IMR-90 (cell line): ENCODE measurements at regions not wholly inside any gene's neighbourhood (a gene's known extent, or its start where the extent isn't known, plus 50 kb on each side); places are given as distances from the start of the nearest gene placed in this dataset.

Experiments
- ATAC-seq: fragments of 200-7000 bp; cut with Tn5 transposase; 2 replicates; pipeline ENCODE4 v1.9.1; 2020; ENCODE audit warnings: low read depth, mild to moderate bottlenecking, moderate library complexity
- BruUV-seq: library from RNA; stranded (reverse); fragments of 400-500 nt; replicated peaks from 2 replicates; lab custom pipeline; 2021; lab: Mats Ljungman, UMichigan
- CTCF ChIA-PET: fragments of 300-600 bp; formaldehyde crosslinking; extraction: SDS; loops from one replicate; lab custom pipeline; 2021; ENCODE audit warnings: antibody characterized with exemption; lab: Yijun Ruan, JAX
- POLR2A ChIA-PET: fragments of 300-600 bp; sonication (Branson Sonifier 250); formaldehyde crosslinking; loops from one replicate; lab custom pipeline; 2022; ENCODE audit warnings: antibody characterized with exemption; ENCODE audit not compliant: unreplicated experiment; lab: Charles Lee
- DNase-seq: peaks from one replicate; pipeline ENCODE4 v3.0.0; 2013
- H2AFZ ChIP-seq: replicated peaks from 2 replicates; pipeline ENCODE3; 2013; ENCODE audit warnings: low read length, mild to moderate bottlenecking; ENCODE audit not compliant: poor library complexity
- H2AK5ac ChIP-seq: 2 replicates; pipeline ENCODE4 v1.6.1; 2013; ENCODE audit warnings: low read depth, low read length, inconsistent platforms
- H2AK9ac ChIP-seq: replicated peaks from 2 replicates; pipeline ENCODE3; 2013; ENCODE audit warnings: mild to moderate bottlenecking, low read depth, low read length, moderate library complexity; ENCODE audit not compliant: poor library complexity
- H2BK120ac ChIP-seq: 2 replicates; pipeline ENCODE4 v1.6.1; 2013; ENCODE audit warnings: low read depth, low read length, inconsistent platforms
- H2BK15ac ChIP-seq: 3 replicates; pipeline ENCODE4 v1.6.1; 2013; ENCODE audit warnings: low read depth, low read length, inconsistent platforms
- H2BK20ac ChIP-seq: 2 replicates; pipeline ENCODE4 v1.6.1; 2013; ENCODE audit warnings: low read depth, mild to moderate bottlenecking, inconsistent platforms, low read length, moderate library complexity
- H2BK5ac ChIP-seq: 2 replicates; pipeline ENCODE4 v1.6.1; 2013; ENCODE audit warnings: mild to moderate bottlenecking, low read depth, low read length, inconsistent platforms; ENCODE audit not compliant: poor library complexity, severe bottlenecking
- H3K14ac ChIP-seq: replicated peaks from 2 replicates; pipeline ENCODE4 v1.6.1; 2013; ENCODE audit warnings: low read depth, low read length, inconsistent platforms
- H3K18ac ChIP-seq: 2 replicates; pipeline ENCODE4 v1.6.1; 2013; ENCODE audit warnings: low read depth, low read length, control low read depth
- H3K23ac ChIP-seq: 2 replicates; pipeline ENCODE4 v1.6.1; 2013; ENCODE audit warnings: low read depth, low read length, inconsistent platforms
- H3K27ac ChIP-seq: 2 replicates; pipeline ENCODE4 v1.5.1; 2013; ENCODE audit warnings: mild to moderate bottlenecking, control low read depth, low read length; ENCODE audit not compliant: insufficient read depth
- H3K27me3 ChIP-seq: 2 replicates; pipeline ENCODE4 v1.6.1; 2013; ENCODE audit warnings: low read length; ENCODE audit not compliant: control insufficient read depth, insufficient read depth
- H3K36me3 ChIP-seq: 2 replicates; pipeline ENCODE4 v1.6.1; 2013; ENCODE audit warnings: low read length, mixed read lengths; ENCODE audit not compliant: control insufficient read depth, insufficient read depth
- H3K4ac ChIP-seq: 2 replicates; pipeline ENCODE4 v1.6.1; 2013; ENCODE audit warnings: low read depth, low read length, inconsistent platforms
- H3K4me1 ChIP-seq: 2 replicates; pipeline ENCODE4 v1.6.1; 2013; ENCODE audit warnings: low read length, mixed read lengths; ENCODE audit not compliant: control insufficient read depth, insufficient read depth
- H3K4me2 ChIP-seq: 2 replicates; pipeline ENCODE4 v1.6.1; 2013; ENCODE audit warnings: low read depth, mild to moderate bottlenecking, control low read depth, low read length, moderate library complexity
- H3K4me3 ChIP-seq: 2 replicates; pipeline ENCODE4 v1.5.1; 2013; ENCODE audit warnings: low read depth, mild to moderate bottlenecking, control low read depth, low read length, moderate library complexity; ENCODE audit not compliant: insufficient read depth
- H3K56ac ChIP-seq: 2 replicates; pipeline ENCODE4 v1.6.1; 2013; ENCODE audit warnings: low read length, inconsistent platforms; ENCODE audit not compliant: insufficient read depth; ENCODE audit errors: extremely low read depth
- H3K79me1 ChIP-seq, 2 experiments: 2 replicates each; pipeline ENCODE4 v1.6.1; 2013; ENCODE audit warnings: low read length in 2 of 2, inconsistent platforms in 1 of 2, low read depth in 1 of 2
- H3K9ac ChIP-seq: 2 replicates; pipeline ENCODE4 v1.6.1; 2013; ENCODE audit warnings: low read depth, low read length, control low read depth
- H3K9me1 ChIP-seq: 2 replicates; pipeline ENCODE4 v1.6.1; 2013; ENCODE audit warnings: low read length, inconsistent platforms; ENCODE audit not compliant: insufficient read depth
- H3K9me3 ChIP-seq: 2 replicates; pipeline ENCODE4 v1.6.1; 2013; ENCODE audit warnings: low read length; ENCODE audit not compliant: control insufficient read depth, insufficient read depth
- H4K20me1 ChIP-seq: 2 replicates; pipeline ENCODE4 v1.6.1; 2013; ENCODE audit warnings: low read length, inconsistent platforms; ENCODE audit not compliant: insufficient read depth
- H4K5ac ChIP-seq: 2 replicates; pipeline ENCODE4 v1.6.1; 2013; ENCODE audit warnings: mild to moderate bottlenecking, low read depth, low read length, control low read depth
- H4K8ac ChIP-seq, 2 experiments: 2 replicates each; pipeline ENCODE4 v1.6.1; 2013; ENCODE audit warnings: low read depth in 2 of 2, low read length in 2 of 2, control low read depth in 1 of 2, inconsistent platforms in 1 of 2
- H4K91ac ChIP-seq: 2 replicates; pipeline ENCODE4 v1.6.1; 2013; ENCODE audit warnings: low read depth, low read length, inconsistent platforms; ENCODE audit not compliant: insufficient read depth
- BHLHE40 ChIP-seq: fragments of 150-350 bp; IDR thresholded peaks from 2 replicates; pipeline ENCODE4 v1.6.1; 2016; ENCODE audit warnings: mild to moderate bottlenecking, low read depth, low read length
- CHD1 ChIP-seq: IDR thresholded peaks from 2 replicates; pipeline ENCODE4 v1.6.1; 2012; ENCODE audit warnings: low read depth, low read length, improper control_type of control experiment
- ELK1 ChIP-seq: fragments of 150-350 bp; IDR thresholded peaks from 2 replicates; pipeline ENCODE4 v1.6.1; 2016; ENCODE audit warnings: low read depth, mild to moderate bottlenecking, low read length, moderate library complexity, borderline replicate concordance
- MAFK ChIP-seq: IDR thresholded peaks from 2 replicates; pipeline ENCODE4 v1.6.1; 2012; ENCODE audit warnings: low read depth, low read length, improper control_type of control experiment
- MAZ ChIP-seq: IDR thresholded peaks from 2 replicates; pipeline ENCODE4 v1.6.1; 2012; ENCODE audit warnings: low read depth, mild to moderate bottlenecking, low read length, improper control_type of control experiment, moderate library complexity, borderline replicate concordance
- NFE2L2 ChIP-seq: fragments of 150-350 bp; IDR thresholded peaks from 2 replicates; pipeline ENCODE4 v1.6.1; 2016; ENCODE audit warnings: low read depth, mild to moderate bottlenecking, low read length
- POLR2A ChIP-seq: IDR thresholded peaks from 2 replicates; pipeline ENCODE4 v1.6.1; 2012; ENCODE audit warnings: mild to moderate bottlenecking, low read depth, low read length
- RAD21 ChIP-seq: IDR thresholded peaks from 2 replicates; pipeline ENCODE4 v1.6.1; 2012; ENCODE audit warnings: low read length, improper control_type of control experiment
- RCOR1 ChIP-seq: IDR thresholded peaks from 2 replicates; pipeline ENCODE4 v1.6.1; 2012; ENCODE audit warnings: mild to moderate bottlenecking, low read length, improper control_type of control experiment; ENCODE audit not compliant: insufficient replicate concordance
- RFX5 ChIP-seq: IDR thresholded peaks from 2 replicates; pipeline ENCODE4 v1.8.0; 2012; ENCODE audit warnings: low read depth, mild to moderate bottlenecking, low read length, moderate library complexity
- WGBS, 2 experiments: methylation state at CpG; one replicate each; pipeline versions ENCODE4 v1.1.5 to v1.1.7; 2013; ENCODE audit warnings: missing lambda C conversion rate in 2 of 2; ENCODE audit not compliant: insufficient read length in 1 of 2; ENCODE audit errors: extremely low coverage in 2 of 2; 5-methylcytosine and 5-hydroxymethylcytosine counted together
- dilution Hi-C: fragments of 300-500 bp; cut with HindIII; formaldehyde crosslinking; loops from one replicate; pipeline ENCODE4 v1.14.3; 2018; ENCODE audit warnings: low sequenced_read_pairs; ENCODE audit not compliant: unreplicated experiment
- in situ Hi-C: fragments of 300-500 bp; cut with MboI; formaldehyde crosslinking; loops from 3 replicates; pipeline ENCODE4 v1.14.3; 2019; ENCODE audit warnings: low sequenced_read_pairs, inconsistent platforms, mixed read lengths
- intact Hi-C: fragments of 100-400 bp; cut with micrococcal nuclease; formaldehyde crosslinking; loops from 2 replicates; pipeline ENCODE4 v1.10.0; 2022
- TF ChIP-seq, protein P1 (sequence below): conservative IDR thresholded peaks from 2 replicates; pipeline ENCODE4 v1.5.1; 2012; ENCODE audit warnings: mild to moderate bottlenecking, low read depth, low read length, improper control_type of control experiment

DNA sequence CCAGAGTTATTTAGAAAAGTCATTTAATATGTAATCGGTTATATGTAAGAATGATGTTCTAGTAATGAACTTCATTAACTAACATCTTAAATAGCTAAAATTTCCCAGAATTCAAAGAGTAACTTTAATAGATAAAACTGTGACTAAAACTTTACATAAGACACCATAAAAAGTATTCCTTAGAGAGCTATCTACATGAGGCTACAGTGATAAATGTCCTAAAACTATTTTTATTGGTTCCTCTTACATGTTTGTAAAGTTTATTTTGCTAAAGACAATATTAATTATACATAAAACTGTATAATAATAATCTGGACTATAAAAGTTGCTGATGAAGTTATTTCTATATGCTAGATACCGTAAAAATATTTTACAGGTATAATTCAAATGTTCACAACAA, 897.7 kb upstream of the EPHA5 start:
- H3K36me3 ChIP-seq, result no peaks in the 10 kb centered on the region
- intact Hi-C loops, result no loop called here
- no peak for ATAC-seq

More for the DNA sequence above, 897.7 kb upstream of the EPHA5 start:
- H3K9me1 ChIP-seq, result no peaks in the 10 kb centered on the region
- no peak overlapping the region for H4K8ac ChIP-seq
- dilution Hi-C loops (no loop called here), in situ Hi-C loops (no loop called here)
- DNase-seq, result no peak
- H4K91ac ChIP-seq, result no peak overlapping the region
- no peak for TF ChIP-seq POLR2A
- TF ChIP-seq BHLHE40, result no peak
- no peak for TF ChIP-seq RCOR1
- TF ChIP-seq, protein P1, sequence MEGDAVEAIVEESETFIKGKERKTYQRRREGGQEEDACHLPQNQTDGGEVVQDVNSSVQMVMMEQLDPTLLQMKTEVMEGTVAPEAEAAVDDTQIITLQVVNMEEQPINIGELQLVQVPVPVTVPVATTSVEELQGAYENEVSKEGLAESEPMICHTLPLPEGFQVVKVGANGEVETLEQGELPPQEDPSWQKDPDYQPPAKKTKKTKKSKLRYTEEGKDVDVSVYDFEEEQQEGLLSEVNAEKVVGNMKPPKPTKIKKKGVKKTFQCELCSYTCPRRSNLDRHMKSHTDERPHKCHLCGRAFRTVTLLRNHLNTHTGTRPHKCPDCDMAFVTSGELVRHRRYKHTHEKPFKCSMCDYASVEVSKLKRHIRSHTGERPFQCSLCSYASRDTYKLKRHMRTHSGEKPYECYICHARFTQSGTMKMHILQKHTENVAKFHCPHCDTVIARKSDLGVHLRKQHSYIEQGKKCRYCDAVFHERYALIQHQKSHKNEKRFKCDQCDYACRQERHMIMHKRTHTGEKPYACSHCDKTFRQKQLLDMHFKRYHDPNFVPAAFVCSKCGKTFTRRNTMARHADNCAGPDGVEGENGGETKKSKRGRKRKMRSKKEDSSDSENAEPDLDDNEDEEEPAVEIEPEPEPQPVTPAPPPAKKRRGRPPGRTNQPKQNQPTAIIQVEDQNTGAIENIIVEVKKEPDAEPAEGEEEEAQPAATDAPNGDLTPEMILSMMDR, result no peak
- TF ChIP-seq NFE2L2, result no peak
- TF ChIP-seq MAZ, result no peak
- no peak for TF ChIP-seq RAD21
- no peak for TF ChIP-seq MAFK
- no peak for TF ChIP-seq CHD1
- TF ChIP-seq ELK1, result no peak
- TF ChIP-seq RFX5, result no peak
- no peak overlapping the region for H2BK120ac ChIP-seq
- H2AK5ac ChIP-seq, result no peak overlapping the region
- H4K20me1 ChIP-seq, result no peaks in the 10 kb centered on the region
- no peak overlapping the region for H3K4me2 ChIP-seq
- no CpG with 5 or more reads among the region's 2 CpGs for WGBS, 2 experiments
- no peak overlapping the region for H4K5ac ChIP-seq
- no peak overlapping the region for H2BK15ac ChIP-seq
- ChIA-PET POLR2A (no interaction called here), CTCF (no interaction called here)
- H3K79me1 ChIP-seq, result no peaks in the 10 kb centered on the region
- H3K4ac ChIP-seq, result no peak overlapping the region
- no peak overlapping the region for H3K56ac ChIP-seq
- H2BK5ac ChIP-seq, result no peak overlapping the region
- H2AFZ ChIP-seq, result no peak overlapping the region
- H3K27me3 ChIP-seq, result no peaks in the 10 kb centered on the region
- no peak overlapping the region for H2AK9ac ChIP-seq
- no peak overlapping the region for H3K9ac ChIP-seq
- H3K9me3 ChIP-seq, result no peaks in the 10 kb centered on the region
- no peak overlapping the region for H2BK20ac ChIP-seq
- no peak overlapping the region for H3K18ac ChIP-seq
- no peak overlapping the region for H3K4me3 ChIP-seq
- no peak overlapping the region for H3K27ac ChIP-seq
- no peak overlapping the region for H3K23ac ChIP-seq
- H3K14ac ChIP-seq, result no peak overlapping the region
- no TSS peak for BruUV-seq
- no peaks in the 10 kb centered on the region; the same call in 1 of the 2 replicates for H3K4me1 ChIP-seq
